ENCODE measurements at regions not wholly inside any gene's neighbourhood (a gene's known extent, or its start where the extent isn't known, plus 50 kb on each side); places are given as distances from the start of the nearest gene placed in this dataset.

GRCh38 chr4:37109756-37110155 lies 134.8 kb upstream of the NWD2 start:
- H3K36me3 ChIP-seq (replicated peaks in 1 of 2; ENCODE audit: control insufficient read depth in 1 of 2, insufficient read depth in 2 of 2, low read length in 2 of 2): no peaks in the 10 kb centered on the region
- no peak overlapping the region for H3K27ac Mint-ChIP-seq
- WGBS (ENCODE audit: insufficient coverage): no CpG with 5 or more reads among the region's 1 CpG
- no peak overlapping the region for H3K4me3 Mint-ChIP-seq
- H3K9me3 ChIP-seq (replicated peaks in 1 of 2; ENCODE audit: control insufficient read depth in 1 of 2, insufficient read depth in 1 of 2, low read length in 2 of 2): no peaks in the 10 kb centered on the region
- no peak overlapping the region for H3K4me3 ChIP-seq (replicated peaks in 1 of 3; ENCODE audit: low read depth in 2 of 3, low read length in 3 of 3)
- TF ChIP-seq, protein P1, sequence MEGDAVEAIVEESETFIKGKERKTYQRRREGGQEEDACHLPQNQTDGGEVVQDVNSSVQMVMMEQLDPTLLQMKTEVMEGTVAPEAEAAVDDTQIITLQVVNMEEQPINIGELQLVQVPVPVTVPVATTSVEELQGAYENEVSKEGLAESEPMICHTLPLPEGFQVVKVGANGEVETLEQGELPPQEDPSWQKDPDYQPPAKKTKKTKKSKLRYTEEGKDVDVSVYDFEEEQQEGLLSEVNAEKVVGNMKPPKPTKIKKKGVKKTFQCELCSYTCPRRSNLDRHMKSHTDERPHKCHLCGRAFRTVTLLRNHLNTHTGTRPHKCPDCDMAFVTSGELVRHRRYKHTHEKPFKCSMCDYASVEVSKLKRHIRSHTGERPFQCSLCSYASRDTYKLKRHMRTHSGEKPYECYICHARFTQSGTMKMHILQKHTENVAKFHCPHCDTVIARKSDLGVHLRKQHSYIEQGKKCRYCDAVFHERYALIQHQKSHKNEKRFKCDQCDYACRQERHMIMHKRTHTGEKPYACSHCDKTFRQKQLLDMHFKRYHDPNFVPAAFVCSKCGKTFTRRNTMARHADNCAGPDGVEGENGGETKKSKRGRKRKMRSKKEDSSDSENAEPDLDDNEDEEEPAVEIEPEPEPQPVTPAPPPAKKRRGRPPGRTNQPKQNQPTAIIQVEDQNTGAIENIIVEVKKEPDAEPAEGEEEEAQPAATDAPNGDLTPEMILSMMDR (IDR thresholded peaks at IDR 0.05): no peak
- H3K9ac ChIP-seq (ENCODE audit: insufficient read depth, low read length, poor library complexity, severe bottlenecking): no peak overlapping the region
- H3K4me1 Mint-ChIP-seq: no peaks in the 10 kb centered on the region
- H3K36me3 Mint-ChIP-seq: no peaks in the 10 kb centered on the region
- no peaks in the 10 kb centered on the region for H3K27me3 Mint-ChIP-seq (ENCODE audit: low read depth in 3 of 3)
- H3K27me3 ChIP-seq (ENCODE audit: control insufficient read depth in 2 of 2, insufficient read depth in 2 of 2, low read length in 2 of 2): no peaks in the 10 kb centered on the region
- H3K9me3 Mint-ChIP-seq: peaks cover 0 to 2% (median 0%) of the 10 kb centered on the region in 7 donors
- H3K79me2 ChIP-seq (ENCODE audit: insufficient read depth, low read length): no peaks in the 10 kb centered on the region
- H4K20me1 ChIP-seq (ENCODE audit: insufficient read depth, low read length): no peaks in the 10 kb centered on the region
- H2AFZ ChIP-seq (ENCODE audit: insufficient read depth, low read depth, low read length, poor library complexity, severe bottlenecking): no peak overlapping the region
- no peak overlapping the region for H3K4me2 ChIP-seq (replicated peaks; ENCODE audit: extremely low read depth, low read length, poor library complexity, severe bottlenecking)
- no peaks in the 10 kb centered on the region for H3K4me1 ChIP-seq (ENCODE audit: control insufficient read depth in 1 of 2, insufficient read depth in 2 of 2, low read length in 2 of 2)
- intact Hi-C loops (cut with micrococcal nuclease): no loop called here
- no peak overlapping the region for H3K27ac ChIP-seq (ENCODE audit: low read depth in 1 of 2, low read length in 2 of 2)
- DNase-seq: no peak

DNA sequence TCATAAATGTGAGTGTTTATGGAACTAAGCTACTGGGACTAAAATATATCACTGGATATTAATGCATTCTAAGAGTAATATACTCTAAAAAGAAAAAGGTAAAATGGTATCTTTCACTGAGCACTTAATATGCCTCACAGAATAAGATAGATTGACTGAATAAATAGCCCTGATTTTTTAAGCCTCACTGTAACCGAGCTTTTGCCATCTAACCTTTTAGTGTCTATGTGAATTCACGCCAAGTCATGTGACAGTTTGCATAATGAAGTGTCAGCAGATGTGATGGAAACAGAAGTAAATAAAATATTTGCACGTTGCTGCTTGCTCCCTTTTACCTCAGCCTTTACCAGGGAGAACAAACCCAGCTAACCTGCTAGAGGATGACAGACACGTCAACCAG lies 119.7 kb upstream of the NWD2 start:
- no peaks in the 10 kb centered on the region for H3K27me3 Mint-ChIP-seq (ENCODE audit: low read depth in 3 of 3)
- H3K9me3 ChIP-seq (replicated peaks in 1 of 2; ENCODE audit: control insufficient read depth in 1 of 2, insufficient read depth in 1 of 2, low read length in 2 of 2): peaks cover 0 to 7% of the 10 kb centered on the region in 2 donors
- no peaks in the 10 kb centered on the region for H3K79me2 ChIP-seq (ENCODE audit: insufficient read depth, low read length)
- H2AFZ ChIP-seq (ENCODE audit: insufficient read depth, low read depth, low read length, poor library complexity, severe bottlenecking): no peak overlapping the region
- 94% methylated on average over 4 of the region's 4 CpGs for WGBS (ENCODE audit: insufficient coverage)
- no peak overlapping the region for H3K9ac ChIP-seq (ENCODE audit: insufficient read depth, low read length, poor library complexity, severe bottlenecking)
- H3K4me3 Mint-ChIP-seq: no peak overlapping the region
- H3K27me3 ChIP-seq (ENCODE audit: control insufficient read depth in 2 of 2, insufficient read depth in 2 of 2, low read length in 2 of 2): no peaks in the 10 kb centered on the region
- H3K36me3 Mint-ChIP-seq: no peaks in the 10 kb centered on the region
- H3K4me1 ChIP-seq (ENCODE audit: control insufficient read depth in 1 of 2, insufficient read depth in 2 of 2, low read length in 2 of 2): no peaks in the 10 kb centered on the region
- no peak overlapping the region for H3K27ac Mint-ChIP-seq
- H3K36me3 ChIP-seq (replicated peaks in 1 of 2; ENCODE audit: control insufficient read depth in 1 of 2, insufficient read depth in 2 of 2, low read length in 2 of 2): no peaks in the 10 kb centered on the region
- peaks cover 0 to 8% (median 2%) of the 10 kb centered on the region in 7 donors for H3K9me3 Mint-ChIP-seq
- no peak overlapping the region for H3K4me3 ChIP-seq (replicated peaks in 1 of 3; ENCODE audit: low read depth in 2 of 3, low read length in 3 of 3)
- TF ChIP-seq, protein P1 (IDR thresholded peaks at IDR 0.05): no peak
- H3K4me1 Mint-ChIP-seq: no peaks in the 10 kb centered on the region
- intact Hi-C loops (cut with micrococcal nuclease): no loop called here
- no peak for DNase-seq
- no peak overlapping the region for H3K27ac ChIP-seq (ENCODE audit: low read depth in 1 of 2, low read length in 2 of 2)
- H3K4me2 ChIP-seq (replicated peaks; ENCODE audit: extremely low read depth, low read length, poor library complexity, severe bottlenecking): no peak overlapping the region
- no peaks in the 10 kb centered on the region for H4K20me1 ChIP-seq (ENCODE audit: insufficient read depth, low read length)
